GM21723 (cell line): ENCODE measurements at regions not wholly inside any gene's neighbourhood (a gene's known extent, or its start where the extent isn't known, plus 50 kb on each side); places are given as distances from the start of the nearest gene placed in this dataset.
"Not testable (repeated sequence)": the region's sequence is repeated elsewhere in the genome, so short reads cannot be mapped to it uniquely, and the experiment has no call there.

ENCODE experiments used
- ATAC-seq: cut with Tn5 transposase; IDR thresholded peaks from one replicate; pipeline ENCODE4 v1.9.1; 2021; ENCODE audit warnings: mild to moderate bottlenecking, moderate library complexity; ENCODE audit not compliant: unreplicated experiment

DNA sequence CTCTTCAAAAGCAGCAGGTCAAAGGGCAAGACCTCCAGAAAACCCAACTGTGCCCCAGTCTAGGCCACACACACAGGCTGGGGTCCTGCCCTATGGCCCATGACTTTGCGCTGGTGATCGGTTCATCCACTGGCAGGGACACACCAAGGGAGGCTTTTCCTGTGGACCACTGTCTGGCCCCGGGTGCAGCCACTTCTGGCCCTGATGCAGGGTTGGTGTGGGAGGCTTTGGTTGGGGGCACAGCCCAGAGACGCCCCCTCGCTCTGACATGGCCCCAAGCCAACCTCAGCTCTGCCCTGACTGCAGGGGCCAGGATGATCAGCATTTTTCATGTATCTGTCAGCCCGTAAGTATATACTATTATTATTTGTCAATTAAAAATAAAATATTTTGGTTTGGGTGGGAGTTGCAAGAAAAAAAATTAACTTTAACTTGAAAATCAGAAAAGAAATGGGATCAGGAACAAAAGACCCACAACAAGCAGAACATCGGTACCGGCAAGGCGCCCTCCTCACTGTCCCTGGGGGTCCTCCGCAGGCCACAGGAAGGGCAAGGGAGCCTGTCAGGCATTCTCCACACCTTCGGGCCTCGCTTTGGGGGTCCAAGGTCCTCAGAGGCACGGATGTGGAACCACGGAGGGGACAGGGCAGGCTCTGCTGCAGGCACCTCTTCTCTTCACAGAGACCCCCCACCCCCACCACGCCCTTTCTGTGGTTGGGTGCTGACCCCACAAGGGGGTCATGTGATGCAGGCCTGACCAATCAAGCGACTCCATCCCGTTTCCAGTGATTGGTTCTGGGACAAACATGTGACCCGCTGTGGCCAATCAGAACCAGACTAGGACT lies 181.5 kb upstream of the SFSWAP start:
- no peak for ATAC-seq

DNA sequence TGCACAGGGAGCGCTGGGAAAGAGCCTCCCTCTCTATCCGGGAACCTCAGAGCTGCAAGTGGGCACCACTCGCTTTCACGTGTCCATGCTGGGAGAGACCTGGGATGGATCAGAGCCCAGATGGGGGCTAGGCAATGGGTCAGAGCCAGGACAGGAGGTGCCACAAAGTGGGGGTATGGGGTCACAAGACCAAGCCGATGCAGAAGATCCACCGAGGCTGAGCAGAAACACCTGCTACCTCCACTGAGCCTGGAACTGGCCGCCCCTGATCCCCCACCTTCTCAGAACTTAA lies 180.9 kb upstream of the SFSWAP start:
- no peak for ATAC-seq

DNA sequence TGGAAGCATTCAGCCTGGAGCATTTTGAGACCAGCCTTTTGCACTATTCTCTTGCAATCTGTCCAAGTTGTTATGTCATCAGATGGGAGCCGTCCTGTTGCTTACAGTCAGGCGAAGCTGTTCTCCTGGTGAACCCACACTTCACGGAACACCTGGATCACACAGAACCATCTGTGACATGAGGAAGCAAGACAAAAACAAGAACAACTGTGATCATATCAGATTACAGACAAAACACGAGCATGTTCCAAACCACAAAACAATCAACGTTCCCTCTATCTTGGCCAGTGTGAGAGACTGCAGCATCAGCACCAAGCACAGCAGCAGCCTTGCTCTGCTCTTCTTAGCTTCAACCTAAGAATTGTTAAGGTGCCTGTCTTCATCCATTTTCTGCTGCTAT lies 180.5 kb upstream of the SFSWAP start:
- no peak for ATAC-seq

DNA sequence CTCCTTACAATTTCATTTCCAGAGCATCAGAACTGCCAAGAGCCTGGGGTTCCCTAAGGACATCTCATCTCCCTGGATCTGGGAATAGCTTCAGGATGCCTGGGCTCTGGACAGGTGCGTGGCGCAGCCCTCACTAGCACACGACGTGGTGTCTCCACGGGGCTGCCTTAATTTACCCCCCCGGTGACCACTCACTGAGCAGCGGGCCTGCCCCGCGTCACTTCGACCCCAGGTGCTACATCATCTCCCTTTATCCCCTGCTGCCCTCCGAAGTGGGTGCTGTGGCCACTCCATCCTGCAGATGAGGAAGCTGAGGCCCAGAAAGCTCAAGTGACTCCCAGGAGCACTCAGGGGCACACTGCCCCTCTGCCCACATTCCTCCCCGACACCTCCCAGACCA lies 177.8 kb upstream of the SFSWAP start:
- ATAC-seq: no peak

DNA sequence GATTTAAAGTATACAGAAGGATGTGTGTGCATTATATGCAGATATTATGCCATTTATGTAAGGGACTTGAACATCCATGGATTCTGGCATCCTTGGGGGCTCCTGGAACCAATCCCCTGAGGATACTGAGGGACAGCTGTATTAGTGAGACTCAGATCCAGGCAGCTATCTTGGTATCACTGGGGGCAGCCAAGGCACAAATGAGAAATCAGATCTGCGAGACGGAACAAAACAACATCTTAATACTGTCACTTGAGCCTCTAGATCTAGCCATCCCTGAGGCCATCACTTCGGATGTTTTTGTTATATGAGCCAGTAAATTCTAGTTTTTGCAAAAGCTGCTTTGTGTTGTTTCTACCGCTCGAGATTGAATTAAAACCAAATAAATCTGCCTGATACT lies 175.1 kb upstream of the SFSWAP start:
- no peak for ATAC-seq

DNA sequence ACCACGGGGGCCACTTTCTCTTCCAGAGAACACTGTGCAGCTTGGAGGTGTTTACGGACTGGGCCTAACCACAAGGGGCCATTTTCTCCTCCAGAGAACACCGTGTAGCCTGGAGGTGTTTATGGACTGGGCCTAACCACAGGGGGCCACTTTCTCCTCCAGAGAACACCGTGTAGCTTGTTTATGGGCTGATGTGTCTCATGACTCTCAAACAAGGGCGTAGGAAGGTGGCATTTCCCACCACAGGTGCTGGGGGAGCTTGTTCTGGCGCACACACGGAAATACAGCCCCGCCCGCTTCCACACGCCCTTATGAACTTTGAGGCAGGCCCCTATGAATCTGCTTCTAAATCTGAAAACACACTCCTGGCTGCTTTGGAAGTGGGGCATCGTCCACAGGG lies 174.6 kb upstream of the SFSWAP start:
- ATAC-seq: no peak

DNA sequence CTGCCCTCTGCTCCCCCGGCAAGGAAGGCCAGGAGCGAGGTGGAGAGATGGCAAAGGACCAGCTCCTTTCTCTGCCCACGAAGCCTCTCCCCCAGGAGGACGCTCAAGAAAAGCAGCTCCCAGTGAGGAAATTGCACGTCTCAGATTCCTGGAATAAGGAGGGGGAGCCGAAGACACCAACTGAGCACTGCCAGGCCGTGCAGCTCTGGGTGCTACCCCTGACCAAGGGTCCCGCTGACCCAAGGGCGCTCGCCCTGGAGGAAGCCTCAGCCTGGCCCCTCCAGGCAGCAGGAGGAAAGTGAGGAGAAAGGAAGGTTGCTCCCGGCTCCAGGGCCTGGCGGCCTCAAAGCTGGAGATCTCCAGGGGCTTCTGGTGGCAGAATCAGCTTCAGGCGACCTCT lies 174.1 kb upstream of the SFSWAP start:
- no peak for ATAC-seq

DNA sequence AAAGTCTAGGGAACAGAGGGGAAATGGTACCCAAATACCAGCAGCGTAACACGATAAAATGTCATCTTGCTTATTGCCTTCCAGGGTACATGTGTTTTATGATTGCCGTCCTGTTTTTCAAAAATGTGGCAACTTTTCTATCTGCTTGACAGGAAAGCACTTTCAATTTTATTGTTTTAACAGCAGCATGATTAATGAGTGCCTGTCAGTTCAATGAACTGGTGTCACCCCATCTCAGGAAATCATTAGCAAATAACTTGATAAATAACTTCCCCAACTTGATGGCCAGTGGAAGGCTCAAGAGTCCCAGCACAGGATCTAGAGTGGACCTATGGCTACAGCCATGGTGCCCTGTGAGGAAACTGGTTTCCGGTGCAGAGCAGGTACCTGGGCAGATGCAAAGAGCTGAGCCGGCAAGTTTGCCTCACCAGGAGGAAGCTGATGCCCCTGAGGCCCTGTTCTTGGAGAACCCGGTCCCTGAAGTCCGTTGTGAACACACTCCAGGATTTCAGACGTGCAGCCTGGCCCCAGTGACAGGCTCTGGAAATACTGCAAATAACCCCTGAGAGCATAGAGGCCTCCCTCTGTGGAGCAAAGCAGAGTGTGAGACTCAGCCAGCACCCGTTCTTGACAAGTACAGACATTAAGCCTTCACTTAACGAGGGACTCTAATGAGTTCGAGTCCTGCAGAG lies 173.5 kb upstream of the SFSWAP start:
- no peak for ATAC-seq

DNA sequence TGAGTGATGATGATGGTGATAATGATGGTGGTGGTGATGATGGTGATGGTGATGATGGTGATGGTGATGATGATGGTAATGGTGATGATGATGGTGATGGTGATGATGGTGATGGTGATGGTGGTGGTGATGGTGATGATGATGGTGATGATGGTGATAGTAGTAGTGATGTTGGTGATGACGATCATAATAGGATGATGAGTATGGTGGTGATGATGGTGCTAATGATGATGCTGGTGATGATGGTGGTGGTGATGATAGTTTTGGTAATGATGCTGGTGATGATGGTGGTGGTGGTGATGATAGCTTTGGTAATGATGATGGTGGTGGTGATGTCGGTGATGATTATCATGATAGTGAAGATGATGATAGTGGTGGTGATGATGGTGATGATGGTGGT lies 171.5 kb upstream of the SFSWAP start:
- no peak for ATAC-seq

DNA sequence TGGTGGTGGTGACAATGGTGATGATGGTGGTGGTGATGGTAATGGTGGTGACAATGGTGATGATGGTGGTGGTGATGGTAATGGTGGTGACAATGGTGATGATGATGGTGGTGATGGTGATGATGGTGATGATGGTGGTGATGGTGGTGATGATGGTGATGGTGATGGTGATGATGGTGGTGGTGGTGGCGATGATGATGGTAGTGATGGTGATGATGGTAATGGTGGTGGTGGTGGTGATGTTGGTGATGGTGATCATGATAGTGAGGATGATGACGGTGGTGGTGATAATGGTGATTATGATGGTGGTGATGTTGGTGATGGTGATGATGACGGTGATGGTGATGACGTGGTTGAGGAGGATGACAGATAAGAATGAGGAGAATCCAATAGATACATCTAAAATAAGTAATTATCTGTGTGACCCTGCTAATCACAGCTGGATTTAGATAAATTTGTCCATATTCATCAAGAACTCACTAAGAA lies 170.7 kb upstream of the SFSWAP start:
- ATAC-seq: no peak

DNA sequence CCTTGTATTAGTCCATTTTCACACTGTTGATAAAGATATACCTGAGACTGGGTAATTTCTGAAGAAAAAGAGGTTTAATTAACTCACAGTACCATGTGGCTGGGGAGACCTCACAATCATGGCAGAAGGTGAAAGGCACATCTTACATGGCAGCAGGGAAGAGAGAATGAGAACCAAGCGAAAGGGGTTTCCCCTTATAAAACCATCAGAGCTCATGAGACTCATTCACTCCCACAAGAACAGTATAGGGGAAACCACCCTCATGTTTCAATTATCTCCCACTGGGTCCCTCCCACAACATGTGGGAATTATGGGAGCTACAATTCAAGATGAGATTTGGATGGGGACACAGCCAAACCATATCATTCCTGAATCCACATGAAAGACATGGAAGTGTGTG lies 169.4 kb upstream of the SFSWAP start:
- not testable (repeated sequence) for ATAC-seq

DNA sequence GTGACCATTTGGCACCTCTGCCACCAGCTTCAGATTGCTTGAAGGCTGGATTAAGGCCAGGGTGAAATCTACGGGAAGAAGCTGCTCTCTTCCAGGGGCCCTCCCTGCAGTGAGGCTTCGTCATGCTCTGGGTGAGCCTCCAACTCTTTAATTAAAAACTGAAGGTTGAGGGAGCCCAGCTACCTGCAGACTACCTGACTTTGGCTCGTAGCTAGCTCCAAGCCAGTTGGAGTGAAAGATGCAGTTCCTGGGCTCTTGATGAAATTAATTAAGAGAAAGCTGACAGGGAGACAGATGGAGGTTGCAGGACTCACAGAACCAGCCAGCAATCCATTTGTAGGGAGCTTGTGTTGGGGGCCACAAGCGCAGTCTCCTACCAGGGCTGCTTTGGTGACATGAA lies 168.5 kb upstream of the SFSWAP start:
- no peak for ATAC-seq

DNA sequence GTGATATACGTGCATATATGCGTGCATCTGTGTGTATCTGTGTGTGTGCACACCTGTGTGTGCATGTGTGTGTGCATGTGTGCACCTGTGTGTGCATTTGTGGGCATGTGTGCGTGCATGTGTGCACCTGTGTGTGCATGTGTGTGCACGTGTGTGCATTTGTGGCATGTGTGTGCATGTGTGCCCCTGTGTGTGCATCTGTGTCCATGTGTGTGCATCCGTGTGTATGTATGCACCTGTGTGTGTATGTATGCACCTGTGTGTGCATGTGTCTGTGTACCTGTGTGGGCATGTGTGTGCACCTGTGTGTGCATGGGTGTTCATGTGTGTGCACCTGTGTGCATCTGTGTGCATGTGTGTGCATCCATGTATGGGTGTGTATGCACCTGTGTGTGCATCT lies 167.8 kb upstream of the SFSWAP start:
- no peak for ATAC-seq

DNA sequence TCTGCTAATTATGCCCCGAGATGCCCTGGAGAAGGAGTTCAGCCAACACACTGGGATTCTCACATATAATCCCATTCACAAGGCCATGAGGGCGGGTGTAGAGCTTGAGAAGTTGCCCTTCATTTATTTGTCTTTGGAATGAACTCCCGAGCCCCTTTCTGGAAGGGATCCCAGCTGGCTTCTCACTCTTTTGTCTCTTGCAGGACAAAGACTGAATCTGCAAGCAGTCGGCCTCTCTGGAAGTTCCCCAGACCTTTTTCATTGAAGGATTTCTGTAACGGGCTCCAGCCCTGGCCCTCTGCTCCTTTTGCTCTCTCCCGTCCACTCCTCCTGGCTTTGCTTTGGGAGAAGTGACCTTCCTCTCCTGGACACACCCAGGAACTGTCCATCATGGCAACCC lies 163.3 kb upstream of the SFSWAP start:
- ATAC-seq: no peak

DNA sequence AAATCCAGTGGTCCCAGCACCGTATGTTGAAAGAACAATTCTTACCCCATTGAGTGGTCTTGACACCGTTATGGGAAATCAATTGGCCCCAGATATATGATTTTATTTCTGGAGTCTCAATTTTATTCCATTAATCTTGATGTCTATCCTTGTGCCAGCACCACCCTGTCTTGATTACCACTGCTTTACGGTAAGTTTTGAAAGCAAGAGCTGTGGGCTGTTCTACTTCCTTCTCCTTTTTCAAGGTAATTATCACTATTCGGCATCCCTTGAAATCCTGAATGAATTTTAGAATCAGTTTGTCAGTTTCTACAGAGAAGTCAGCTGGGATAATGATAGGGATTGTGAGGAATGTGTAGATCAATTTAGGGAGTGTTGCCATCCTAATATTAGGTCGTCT lies 160.8 kb upstream of the SFSWAP start:
- ATAC-seq: no peak

DNA sequence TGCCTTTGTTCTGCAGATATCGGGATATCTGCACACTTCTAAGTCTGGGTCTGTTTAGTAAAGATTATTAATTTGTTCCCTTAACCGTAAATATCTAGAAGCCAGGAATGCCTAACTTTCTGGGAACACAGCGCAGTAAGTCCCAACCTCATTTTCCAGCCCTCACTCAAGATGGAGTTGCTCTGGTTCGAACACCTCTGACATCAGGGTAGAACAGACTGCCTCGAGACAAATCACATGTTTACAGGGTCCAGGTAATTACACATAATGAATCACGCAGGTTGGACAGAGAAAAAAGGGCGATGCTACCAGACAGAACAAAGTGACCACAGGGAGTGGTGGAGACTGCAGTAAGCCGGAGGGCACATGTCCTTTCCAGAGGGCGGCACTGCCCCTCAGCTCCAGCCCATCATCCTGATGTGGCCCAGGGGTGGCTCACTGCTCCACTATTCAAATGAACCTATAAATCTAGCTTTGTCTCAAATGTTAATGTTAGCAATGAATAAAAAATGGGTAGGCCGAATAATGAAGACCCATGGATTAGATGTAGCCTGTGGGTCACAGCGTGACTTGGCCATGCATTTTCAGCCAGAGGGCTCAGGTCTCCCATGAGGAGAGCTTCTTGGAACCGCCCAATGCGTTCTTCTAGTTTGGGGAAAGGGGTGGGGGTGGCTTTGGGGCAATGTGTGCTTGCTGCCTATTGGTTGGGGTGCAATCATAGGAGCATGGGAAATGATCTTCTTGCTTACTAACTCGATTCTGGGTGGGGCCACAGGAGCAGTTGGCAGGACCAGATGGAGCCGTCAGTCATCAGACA lies 159.0 kb upstream of the SFSWAP start:
- ATAC-seq: no peak

DNA sequence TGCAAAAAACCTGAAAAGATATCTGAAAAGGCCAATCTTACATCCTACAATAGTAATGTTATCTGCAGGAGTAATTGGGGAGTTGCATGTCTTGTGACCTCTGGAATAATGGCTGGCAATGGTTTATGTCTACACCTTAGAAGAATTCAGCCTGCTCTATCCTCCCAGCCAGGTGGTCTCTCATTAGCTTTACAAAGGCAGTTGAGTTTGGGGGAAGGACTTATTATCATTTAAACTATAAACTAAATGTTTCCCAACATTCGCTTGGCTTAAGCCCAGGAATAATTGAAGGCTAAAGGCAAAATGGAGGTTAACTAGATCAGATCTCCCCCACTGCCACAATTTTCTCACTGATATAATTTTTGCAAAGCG lies 158.4 kb upstream of the SFSWAP start:
- ATAC-seq: no peak

DNA sequence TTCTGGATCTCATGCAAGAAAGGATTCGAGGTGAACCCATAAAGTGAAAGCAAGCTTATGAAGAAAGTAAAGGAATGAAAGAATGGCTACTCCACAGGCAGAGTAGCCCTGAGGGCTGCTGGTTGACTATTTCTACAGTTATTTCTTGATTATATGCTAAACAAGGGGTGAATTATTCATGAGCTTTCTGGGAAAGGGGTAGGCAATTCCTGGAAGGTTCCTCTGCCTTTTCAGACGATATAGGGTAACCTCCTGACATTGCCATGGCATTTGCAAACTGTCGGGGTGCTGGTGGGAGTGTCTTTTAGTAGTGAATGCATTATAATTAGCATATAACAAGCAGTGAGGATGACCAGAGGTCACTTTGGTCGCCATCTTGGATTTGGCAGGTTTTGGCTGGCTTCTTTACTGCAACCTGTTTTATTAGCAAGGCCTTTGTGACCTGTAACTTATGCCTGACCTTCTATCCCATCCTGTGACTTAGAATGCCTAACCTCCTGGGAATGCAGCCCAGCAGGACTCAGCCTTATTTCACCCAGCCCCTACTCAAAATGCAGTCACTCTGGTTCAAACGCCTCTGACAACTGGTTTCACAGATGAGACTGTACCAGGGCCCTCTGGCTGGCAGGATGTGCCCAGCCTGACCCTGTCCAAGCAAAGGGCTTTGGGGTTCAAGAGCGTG lies 157.7 kb upstream of the SFSWAP start:
- no peak for ATAC-seq

DNA sequence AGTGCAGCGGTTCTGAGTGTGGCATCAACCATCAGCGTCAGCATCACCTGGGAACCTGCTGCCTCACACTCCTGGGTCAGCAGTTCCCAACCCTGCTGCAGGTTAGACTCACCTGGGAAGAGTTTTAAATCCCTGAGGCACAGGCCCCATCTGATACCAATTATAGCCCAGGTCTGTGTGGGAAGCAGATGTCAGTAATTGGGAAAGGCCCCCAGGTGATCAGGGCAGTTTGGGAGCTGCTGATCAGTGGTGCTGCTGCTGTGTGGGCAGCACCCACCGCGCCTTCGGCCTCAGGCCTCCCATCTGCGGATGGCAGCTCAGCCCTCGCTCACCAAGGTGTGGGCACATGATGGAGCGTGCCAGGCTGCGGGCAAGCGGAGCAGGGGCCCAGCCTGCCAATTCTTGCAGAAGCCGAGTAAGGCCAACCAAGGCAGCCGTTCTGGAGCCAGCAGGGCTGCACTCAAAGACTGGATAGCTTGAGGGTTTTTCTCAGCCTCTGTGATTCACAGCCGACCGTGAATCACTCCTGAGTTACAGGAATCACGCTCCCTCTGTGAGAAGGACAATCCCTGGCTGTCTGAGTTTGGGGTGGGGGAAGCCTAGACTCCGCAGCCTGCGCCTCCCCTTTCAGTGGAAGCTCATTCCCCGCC lies 155.6 kb upstream of the SFSWAP start:
- no peak for ATAC-seq

DNA sequence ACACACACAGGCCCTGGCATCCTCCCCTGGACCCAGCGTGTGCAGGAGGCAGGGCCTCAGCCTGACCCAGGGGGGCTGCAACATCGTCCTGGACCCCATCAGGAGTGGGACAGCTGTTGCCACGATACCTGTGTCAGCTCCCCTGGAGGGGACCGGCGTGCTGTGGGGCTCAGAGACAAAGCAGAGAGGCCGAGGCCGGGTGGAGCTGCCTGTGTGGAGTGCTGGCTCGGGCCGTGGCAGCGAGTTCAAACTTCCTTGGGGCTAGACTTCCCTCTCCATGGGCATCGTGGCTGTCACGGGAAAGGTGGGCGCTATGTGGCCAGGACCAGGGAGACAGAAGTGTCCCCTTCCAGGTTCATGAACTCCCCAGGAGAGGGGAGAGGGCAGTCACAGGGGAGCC lies 155.0 kb upstream of the SFSWAP start:
- ATAC-seq: no peak
